Stimulated activated CD8-positive, alpha-beta memory T cell treated with anti-CD3 and anti-CD28 coated beads, Interleukin-7, amount 100 ng/mL, for 48 hours (primary cell): ENCODE measurements at regions not wholly inside any gene's neighbourhood (a gene's known extent, or its start where the extent isn't known, plus 50 kb on each side); places are given as distances from the start of the nearest gene placed in this dataset.

Experiments used
- DNase-seq, 2 donors: peaks; one replicate each; pipeline ENCODE4 v3.0.0-alpha.2; 2020; ENCODE audit warnings: low read depth in 1 of 2; ENCODE audit errors: extremely low read depth in 1 of 2

GRCh38 chr14:22081337-22081736 is 407.7 kb upstream of the OR4E1 start:
- no peak for DNase-seq

DNA sequence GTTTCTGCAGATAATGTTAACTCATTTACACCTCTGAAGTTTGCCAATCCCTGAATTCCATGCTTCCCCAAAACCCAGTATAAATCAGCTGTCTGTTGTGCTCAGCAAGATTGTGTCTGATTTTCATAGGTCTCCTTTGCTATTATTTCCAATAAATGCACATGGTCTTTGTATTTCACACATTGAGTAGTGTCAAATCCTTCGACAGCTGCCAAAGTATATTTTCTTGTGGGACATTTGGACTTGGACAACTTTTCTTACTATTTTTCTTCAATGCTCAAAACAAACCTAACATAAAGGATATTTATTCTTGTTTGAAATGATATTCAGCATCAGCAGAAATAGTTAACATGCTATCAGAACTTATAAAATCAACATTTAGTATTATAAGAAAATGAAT is 406.1 kb upstream of the OR4E1 start:
- DNase-seq: no peak

- no peak for DNase-seq
Measured at GRCh38 chr14:22073801-22074200, 400.2 kb upstream of the OR4E1 start.

DNA sequence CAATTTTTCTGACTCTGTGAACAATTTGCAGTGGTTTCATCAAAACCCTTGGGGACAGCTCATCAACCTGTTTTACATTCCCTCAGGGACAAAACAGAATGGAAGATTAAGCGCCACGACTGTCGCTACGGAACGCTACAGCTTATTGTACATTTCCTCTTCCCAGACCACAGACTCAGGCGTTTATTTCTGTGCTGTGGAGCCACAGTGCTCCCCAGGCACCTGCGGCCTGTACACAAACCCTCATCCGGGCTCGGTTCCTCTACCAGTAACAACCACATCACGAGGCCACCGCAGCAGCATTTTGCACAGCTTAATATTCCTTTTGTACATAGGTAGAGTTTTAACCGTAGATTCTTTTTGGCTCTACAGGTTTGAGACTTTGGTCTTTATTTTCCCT is 397.4 kb upstream of the OR4E1 start:
- DNase-seq: no peak

- no peak for DNase-seq
Measured at GRCh38 chr14:22070119-22070982, 396.7 kb upstream of the OR4E1 start.

GRCh38 chr14:22065347-22065746 is 391.7 kb upstream of the OR4E1 start:
- no peak for DNase-seq

GRCh38 chr14:22059201-22059600 is 385.6 kb upstream of the OR4E1 start:
- DNase-seq: no peak

GRCh38 chr14:22052795-22053194 is 379.2 kb upstream of the OR4E1 start:
- DNase-seq: no peak

DNA sequence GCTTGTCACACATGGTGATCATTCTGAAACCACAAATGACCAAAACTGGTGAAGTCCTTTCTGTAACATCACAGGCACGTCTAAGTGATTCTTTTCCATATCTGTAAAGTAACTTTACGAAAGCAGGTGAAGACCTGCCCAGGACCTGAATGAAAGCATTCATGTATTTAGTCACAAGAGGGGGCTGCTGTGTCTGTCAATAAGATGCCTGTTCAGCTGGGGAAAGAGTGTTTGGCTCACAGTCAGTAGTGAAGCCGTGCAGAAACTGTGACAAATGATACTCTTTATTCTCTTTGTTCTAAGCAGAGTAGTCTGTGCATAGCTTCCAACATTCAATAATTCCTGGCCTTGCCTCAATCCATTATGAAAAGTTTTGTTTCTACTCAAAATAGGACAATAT is 373.5 kb upstream of the OR4E1 start:
- DNase-seq: no peak

GRCh38 chr14:22046063-22046462 is 372.4 kb upstream of the OR4E1 start:
- DNase-seq: no peak

DNA sequence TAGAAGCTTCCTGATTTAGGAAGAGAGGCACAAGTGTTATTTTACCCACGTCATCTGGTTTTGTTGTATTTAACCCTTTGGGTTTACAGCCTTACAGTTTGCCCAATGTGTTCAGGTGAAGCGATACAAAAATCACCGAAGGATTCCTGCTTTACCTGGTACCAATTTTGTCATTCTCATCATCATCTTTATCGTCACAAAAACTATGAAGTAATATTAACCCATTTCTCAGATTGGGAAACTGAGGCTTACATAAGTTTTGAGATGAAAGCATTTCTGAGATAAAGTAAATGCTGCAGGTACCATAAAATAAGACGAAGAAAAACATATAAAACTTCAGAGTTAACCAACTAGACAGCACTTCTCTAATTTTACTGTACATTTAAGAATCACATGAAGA is 370.6 kb upstream of the OR4E1 start:
- DNase-seq: no peak

- DNase-seq: no peak
Measured at GRCh38 chr14:22040781-22041125, 367.1 kb upstream of the OR4E1 start.

- DNase-seq: no peak
Measured at GRCh38 chr14:22039938-22040780, 366.5 kb upstream of the OR4E1 start.

DNA sequence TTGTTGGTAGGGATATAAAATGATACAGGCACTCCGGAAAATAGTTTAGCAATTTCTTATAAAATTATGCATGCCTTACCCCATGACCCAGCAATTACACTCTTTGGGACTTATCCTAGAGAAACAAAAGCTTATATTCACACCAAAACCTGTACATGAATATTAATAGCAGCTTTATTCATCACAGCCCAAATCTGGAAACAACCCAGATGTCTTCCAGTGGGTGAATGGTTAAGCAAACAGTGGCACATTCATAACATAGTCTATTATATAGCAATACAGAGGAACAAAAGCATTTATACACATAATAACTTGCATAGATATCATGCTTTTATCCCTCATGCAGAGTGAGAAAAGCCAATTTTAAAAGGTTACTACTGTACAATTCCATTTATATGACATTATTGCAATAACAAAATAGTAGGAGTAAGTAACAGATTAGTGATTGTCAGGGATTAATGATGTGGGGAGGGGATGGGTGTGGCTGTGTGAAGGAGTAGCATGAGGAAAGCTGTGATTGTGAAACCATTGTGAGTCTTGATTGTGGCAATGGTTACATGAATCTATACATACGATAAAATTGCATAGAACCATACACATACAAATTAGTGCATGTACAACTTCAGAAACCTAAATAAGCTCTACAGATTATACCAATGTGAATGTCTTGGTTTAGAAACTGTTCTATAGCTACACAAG is 363.1 kb upstream of the OR4E1 start:
- DNase-seq: no peak

- DNase-seq: no peak
Measured at GRCh38 chr14:22026527-22026926, 352.9 kb upstream of the OR4E1 start.

DNA sequence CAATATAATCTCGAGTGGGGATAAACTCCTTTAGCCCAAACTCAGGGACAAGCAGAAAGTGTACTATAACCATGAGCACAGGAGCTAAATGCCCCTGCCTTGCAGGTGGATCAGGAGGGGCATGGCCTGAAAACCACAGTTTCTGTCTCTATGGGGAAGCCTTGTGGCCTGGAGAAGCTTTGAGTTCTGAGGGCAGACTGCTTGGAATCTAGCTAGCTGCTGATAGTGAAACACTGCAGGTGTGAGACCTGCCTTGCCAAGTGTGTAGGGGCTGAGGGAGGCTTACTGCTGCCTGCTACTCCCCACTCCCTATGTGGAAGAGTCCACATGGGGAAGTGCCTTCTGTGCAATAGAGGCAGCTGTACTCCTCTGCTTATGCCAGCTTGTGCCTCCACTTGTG is 352.3 kb upstream of the OR4E1 start:
- DNase-seq: no peak

- no peak for DNase-seq
Measured at GRCh38 chr14:22024137-22024536, 350.5 kb upstream of the OR4E1 start.

DNA sequence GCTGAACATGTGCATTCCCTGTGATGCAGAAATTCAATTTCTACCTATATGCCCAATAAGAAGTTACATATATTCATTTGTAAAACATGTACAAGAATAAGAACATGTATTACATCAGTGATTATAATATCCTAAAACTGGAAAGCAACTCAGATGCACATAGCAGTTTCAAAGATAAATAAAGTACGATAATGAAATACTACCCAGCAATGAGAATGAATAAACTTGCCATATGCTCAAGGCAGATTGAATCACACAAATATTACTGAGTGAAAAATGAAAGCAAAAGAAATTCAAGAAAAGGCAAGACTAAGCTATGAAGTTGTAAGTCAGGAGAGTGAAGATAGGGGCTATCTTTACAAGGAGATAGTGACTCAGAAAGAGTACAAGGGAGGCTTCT is 345.3 kb upstream of the OR4E1 start:
- no peak for DNase-seq

GRCh38 chr14:22012452-22012851 is 338.8 kb upstream of the OR4E1 start:
- DNase-seq: no peak

- DNase-seq: no peak
Measured at GRCh38 chr14:22011253-22011642, 337.6 kb upstream of the OR4E1 start.

GRCh38 chr14:22010545-22011252 is 337.1 kb upstream of the OR4E1 start:
- no peak for DNase-seq
